ENCODE measurements at regions not wholly inside any gene's neighbourhood (a gene's known extent, or its start where the extent isn't known, plus 50 kb on each side); places are given as distances from the start of the nearest gene placed in this dataset.

GRCh38 chr1:95371666-95372282, 137.8 kb downstream of the RWDD3 start:
- DNase-seq: no peak
- Histone ChIP-seq H3K27ac (no peak overlapping the region), H3K4me3 (no peak overlapping the region), H3K36me3 (no peaks in the 10 kb centered on the region), H3K9me3 (no peaks in the 10 kb centered on the region), H3K4me1 (no peaks in the 10 kb centered on the region), H3K27me3 (no peaks in the 10 kb centered on the region)
- intact Hi-C loops (cut with DNase I): no loop called here
- TF ChIP-seq POLR2AphosphoS5 (IDR thresholded peaks at IDR 0.05): no peak
- TF ChIP-seq EP300 (IDR thresholded peaks at IDR 0.05): no peak
- no peak for TF ChIP-seq POLR2A (IDR thresholded peaks at IDR 0.05)
- no peak for TF ChIP-seq CTCF (IDR thresholded peaks at IDR 0.05)
- 79 to 91% methylated on average over 12 of the region's 12 CpGs for WGBS, 2 donors

- H3K27ac ChIP-seq: no peak overlapping the region
- H3K4me3 ChIP-seq: no peak overlapping the region
- 74 to 80% methylated on average over 4 of the region's 4 CpGs for WGBS, 2 donors
- H3K36me3 ChIP-seq: no peaks in the 10 kb centered on the region
- intact Hi-C loops (cut with DNase I): no loop called here
- H3K27me3 ChIP-seq: no peaks in the 10 kb centered on the region
- DNase-seq: no peak
- H3K9me3 ChIP-seq: no peaks in the 10 kb centered on the region
- TF ChIP-seq EP300 (IDR thresholded peaks at IDR 0.05) (no peak), CTCF (IDR thresholded peaks at IDR 0.05) (no peak), POLR2A (IDR thresholded peaks at IDR 0.05) (no peak), POLR2AphosphoS5 (IDR thresholded peaks at IDR 0.05) (no peak)
- no peaks in the 10 kb centered on the region for H3K4me1 ChIP-seq
These were observed 141.2 kb downstream of the RWDD3 start for GRCh38 chr1:95375174-95375573.

GRCh38 chr1:95380909-95381308, 146.9 kb downstream of the RWDD3 start:
- Histone ChIP-seq H3K27me3 (no peaks in the 10 kb centered on the region), H3K4me1 (no peaks in the 10 kb centered on the region), H3K4me3 (no peak overlapping the region), H3K9me3 (no peaks in the 10 kb centered on the region), H3K27ac (no peak overlapping the region), H3K36me3 (no peaks in the 10 kb centered on the region)
- DNase-seq: no peak
- 60 to 78% methylated on average over 2 of the region's 2 CpGs for WGBS, 2 donors
- no peak for TF ChIP-seq POLR2A (IDR thresholded peaks at IDR 0.05)
- TF ChIP-seq EP300 (IDR thresholded peaks at IDR 0.05): no peak
- no peak for TF ChIP-seq POLR2AphosphoS5 (IDR thresholded peaks at IDR 0.05)
- TF ChIP-seq CTCF (IDR thresholded peaks at IDR 0.05): no peak
- intact Hi-C loops (cut with DNase I): no loop called here

GRCh38 chr1:95382000-95382786, 148.2 kb downstream of the RWDD3 start:
- no peak for DNase-seq
- Histone ChIP-seq H3K4me3 (no peak overlapping the region), H3K4me1 (no peaks in the 10 kb centered on the region), H3K27ac (no peak overlapping the region), H3K36me3 (no peaks in the 10 kb centered on the region), H3K27me3 (no peaks in the 10 kb centered on the region), H3K9me3 (no peaks in the 10 kb centered on the region)
- TF ChIP-seq CTCF (IDR thresholded peaks at IDR 0.05) (no peak), POLR2A (IDR thresholded peaks at IDR 0.05) (no peak), POLR2AphosphoS5 (IDR thresholded peaks at IDR 0.05) (no peak), EP300 (IDR thresholded peaks at IDR 0.05) (no peak)
- WGBS, 2 donors: 58 to 69% methylated on average over 4 of the region's 4 CpGs
- intact Hi-C loops (cut with DNase I): no loop called here

Measured in sigmoid colon (tissue), 6 donors.